ENCODE measurements at regions not wholly inside any gene's neighbourhood (a gene's known extent, or its start where the extent isn't known, plus 50 kb on each side); places are given as distances from the start of the nearest gene placed in this dataset.
A peak's percentile ranks its signal among the peaks of the same experiment; 100 is the strongest.

DNA sequence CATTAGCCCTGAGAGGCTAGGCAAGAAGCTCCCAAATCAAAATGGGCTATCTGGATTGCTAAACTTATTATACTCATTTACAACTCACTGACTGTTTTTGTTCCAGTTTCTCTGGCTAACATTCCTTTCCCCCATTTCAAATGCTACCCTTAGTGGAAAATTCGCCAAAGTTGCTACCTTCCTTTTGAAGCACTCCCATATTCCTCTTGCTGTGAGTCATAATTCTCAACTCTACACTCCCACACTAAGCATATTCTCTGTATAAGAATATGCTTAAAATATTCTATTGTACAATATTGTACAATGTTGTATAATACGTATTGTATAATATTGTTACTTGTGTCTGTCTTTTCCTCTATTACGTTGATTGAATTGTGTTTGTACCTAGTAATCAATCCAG, 398.6 kb downstream of the PYDC2 start:
- no peak overlapping the region for H3K4me3 ChIP-seq (ENCODE audit: low read depth, low read length)
- no peak for DNase-seq (ENCODE audit: low read depth, low spot score)
- ChIA-PET CTCF (no interaction called here), POLR2A (no interaction called here)
- TF ChIP-seq, protein P1, sequence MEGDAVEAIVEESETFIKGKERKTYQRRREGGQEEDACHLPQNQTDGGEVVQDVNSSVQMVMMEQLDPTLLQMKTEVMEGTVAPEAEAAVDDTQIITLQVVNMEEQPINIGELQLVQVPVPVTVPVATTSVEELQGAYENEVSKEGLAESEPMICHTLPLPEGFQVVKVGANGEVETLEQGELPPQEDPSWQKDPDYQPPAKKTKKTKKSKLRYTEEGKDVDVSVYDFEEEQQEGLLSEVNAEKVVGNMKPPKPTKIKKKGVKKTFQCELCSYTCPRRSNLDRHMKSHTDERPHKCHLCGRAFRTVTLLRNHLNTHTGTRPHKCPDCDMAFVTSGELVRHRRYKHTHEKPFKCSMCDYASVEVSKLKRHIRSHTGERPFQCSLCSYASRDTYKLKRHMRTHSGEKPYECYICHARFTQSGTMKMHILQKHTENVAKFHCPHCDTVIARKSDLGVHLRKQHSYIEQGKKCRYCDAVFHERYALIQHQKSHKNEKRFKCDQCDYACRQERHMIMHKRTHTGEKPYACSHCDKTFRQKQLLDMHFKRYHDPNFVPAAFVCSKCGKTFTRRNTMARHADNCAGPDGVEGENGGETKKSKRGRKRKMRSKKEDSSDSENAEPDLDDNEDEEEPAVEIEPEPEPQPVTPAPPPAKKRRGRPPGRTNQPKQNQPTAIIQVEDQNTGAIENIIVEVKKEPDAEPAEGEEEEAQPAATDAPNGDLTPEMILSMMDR (IDR thresholded peaks at IDR 0.05; ENCODE audit: insufficient read depth, low read length, missing control alignments) = no peak

DNA sequence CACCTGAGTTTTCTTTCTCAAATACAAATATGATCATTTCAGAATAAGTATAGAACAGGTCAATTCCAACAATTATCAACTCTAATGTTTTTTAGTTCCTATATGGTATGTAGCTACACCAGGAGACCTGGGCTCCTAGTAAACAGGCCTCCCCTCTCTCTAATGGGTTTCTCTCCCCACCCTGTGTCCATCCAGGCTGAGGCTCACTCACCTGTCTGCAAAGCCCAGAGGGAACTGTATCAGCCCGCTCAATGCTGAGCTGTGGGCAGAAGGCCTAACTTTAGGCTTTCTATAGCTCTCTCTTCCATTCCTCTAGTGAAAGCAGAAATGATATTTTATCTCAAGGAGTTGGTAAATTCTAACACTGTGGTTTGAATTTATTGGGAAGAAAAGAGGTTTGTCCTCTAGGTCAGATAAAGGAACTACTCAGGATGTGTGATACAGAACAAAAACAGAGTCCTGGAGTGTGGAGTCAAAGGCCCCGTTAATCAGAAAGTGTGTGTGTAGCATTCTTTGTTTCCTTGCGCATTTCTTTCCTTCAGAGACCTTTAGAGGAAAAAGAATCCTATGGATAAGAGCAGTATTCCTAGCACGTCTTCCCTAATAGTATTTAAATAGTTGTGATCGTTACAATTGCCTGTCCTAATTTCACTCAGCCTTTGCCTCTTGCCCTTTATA, 408.9 kb downstream of the PYDC2 start:
- H3K4me3 ChIP-seq (ENCODE audit: low read depth, low read length) = no peak overlapping the region
- TF ChIP-seq, protein P1 (IDR thresholded peaks at IDR 0.05; ENCODE audit: insufficient read depth, low read length, missing control alignments) = no peak
- DNase-seq (ENCODE audit: low read depth, low spot score) = no peak
- POLR2A ChIA-PET = no interaction called here
- CTCF ChIA-PET = no interaction called here

DNA sequence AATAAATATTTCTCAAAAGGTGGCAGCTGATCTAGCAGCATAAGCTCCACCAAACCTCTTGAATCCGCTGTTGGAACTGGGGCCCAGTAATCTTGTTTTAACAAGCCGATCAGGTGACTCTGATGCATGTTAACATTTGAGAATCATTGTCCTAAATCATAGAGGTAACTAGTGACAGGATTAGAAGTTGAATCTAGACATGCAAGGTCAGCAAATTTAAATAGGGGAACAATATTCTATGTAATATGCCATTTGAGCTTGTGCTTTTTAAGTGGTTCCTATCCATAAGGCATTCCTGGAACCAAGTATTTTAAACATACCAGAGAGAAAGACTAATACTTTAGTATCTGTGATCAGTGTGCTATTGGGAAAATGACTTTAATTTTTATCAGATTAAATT, 412.8 kb downstream of the PYDC2 start:
- H3K4me3 ChIP-seq (ENCODE audit: low read depth, low read length) = no peak overlapping the region
- TF ChIP-seq, protein P1 (IDR thresholded peaks at IDR 0.05; ENCODE audit: insufficient read depth, low read length, missing control alignments) = no peak
- DNase-seq (ENCODE audit: low read depth, low spot score) = no peak
- ChIA-PET CTCF (no interaction called here), POLR2A (no interaction called here)

DNA sequence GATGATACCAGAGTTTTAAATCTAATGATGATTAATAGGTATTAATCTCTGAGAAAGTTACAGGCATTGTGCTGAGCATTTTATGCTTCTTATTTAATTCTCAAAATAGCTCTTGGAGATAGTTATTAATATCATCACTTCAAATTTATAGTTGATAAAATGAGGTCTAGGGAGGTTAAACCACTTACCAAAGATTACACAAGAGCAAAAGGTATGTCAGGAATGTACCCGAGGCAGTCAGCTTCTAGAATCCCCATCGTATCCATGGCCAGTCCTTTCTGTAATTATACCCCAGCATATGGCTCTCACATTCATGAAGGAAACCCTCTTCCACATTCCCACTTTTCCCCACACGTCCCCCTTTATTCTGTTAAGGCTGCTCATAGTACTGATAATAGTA, 421.3 kb downstream of the PYDC2 start:
- DNase-seq (ENCODE audit: low read depth, low spot score) = peak; percentile 1
- no peak overlapping the region for H3K4me3 ChIP-seq (ENCODE audit: low read depth, low read length)
- ChIA-PET POLR2A (no interaction called here), CTCF (no interaction called here)
- TF ChIP-seq, protein P1 (IDR thresholded peaks at IDR 0.05; ENCODE audit: insufficient read depth, low read length, missing control alignments) = no peak

DNA sequence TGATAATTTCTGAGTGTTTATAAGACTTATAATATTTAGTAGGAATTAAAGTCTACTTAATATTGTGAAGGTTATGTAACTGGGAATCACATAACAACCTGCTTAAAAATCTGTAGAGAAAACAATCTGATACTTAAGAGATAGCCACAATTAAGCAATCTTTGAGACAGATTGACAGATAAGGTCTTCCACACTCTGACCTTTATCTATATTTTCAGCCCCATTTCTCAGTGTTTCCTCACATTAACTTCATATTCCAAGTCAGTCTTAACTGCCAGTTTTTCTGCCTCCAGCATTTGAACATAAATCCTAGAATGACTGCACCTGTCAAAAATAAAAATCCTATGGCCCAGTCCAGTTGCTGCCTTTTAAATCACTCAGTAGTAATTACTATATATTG, 423.2 kb downstream of the PYDC2 start:
- POLR2A ChIA-PET = no interaction called here
- CTCF ChIA-PET = no interaction called here
- TF ChIP-seq, protein P1 (IDR thresholded peaks at IDR 0.05; ENCODE audit: insufficient read depth, low read length, missing control alignments) = no peak
- DNase-seq (ENCODE audit: low read depth, low spot score) = no peak
- H3K4me3 ChIP-seq (ENCODE audit: low read depth, low read length) = no peak overlapping the region

DNA sequence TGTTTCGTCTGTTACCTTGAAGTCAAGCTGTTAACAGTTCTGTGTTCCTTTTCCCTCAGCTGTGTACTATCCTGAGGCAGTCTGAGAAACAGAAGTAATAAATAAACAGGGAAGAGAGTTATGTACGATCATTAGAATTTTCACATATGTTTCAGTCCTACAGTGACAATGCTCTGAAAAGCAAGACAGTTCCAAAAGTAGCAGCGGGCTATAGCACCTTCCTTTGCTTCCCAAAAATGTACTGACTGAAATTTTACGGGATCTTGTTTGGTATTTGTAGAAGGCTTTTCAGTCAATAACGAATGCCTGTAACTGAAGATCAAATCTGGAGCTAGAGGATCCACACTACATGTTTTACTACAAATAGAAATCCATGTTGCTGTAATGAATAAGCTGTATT, 428.1 kb downstream of the PYDC2 start:
- H3K4me3 ChIP-seq (ENCODE audit: low read depth, low read length) = no peak overlapping the region
- TF ChIP-seq, protein P1 (IDR thresholded peaks at IDR 0.05; ENCODE audit: insufficient read depth, low read length, missing control alignments) = no peak
- ChIA-PET POLR2A (no interaction called here), CTCF (no interaction called here)
- no peak for DNase-seq (ENCODE audit: low read depth, low spot score)
